ENCODE measurements at regions not wholly inside any gene's neighbourhood (a gene's known extent, or its start where the extent isn't known, plus 50 kb on each side); places are given as distances from the start of the nearest gene placed in this dataset.
"Not testable (repeated sequence)": the region's sequence is repeated elsewhere in the genome, so short reads cannot be mapped to it uniquely, and the experiment has no call there.

- DNase-seq (ENCODE audit: low spot score), result no peak
Observed at GRCh38 chr11:134978388-134979088, 566.5 kb upstream of the B3GAT1 start.

GRCh38 chr11:134976551-134976950 is 564.5 kb upstream of the B3GAT1 start:
- no peak for DNase-seq (ENCODE audit: low spot score)

GRCh38 chr11:134975866-134976376 is 563.9 kb upstream of the B3GAT1 start:
- DNase-seq (ENCODE audit: low spot score), result no peak

GRCh38 chr11:134973801-134974200 is 561.8 kb upstream of the B3GAT1 start:
- no peak for DNase-seq (ENCODE audit: low spot score)

GRCh38 chr11:134971381-134971780 is 559.3 kb upstream of the B3GAT1 start:
- no peak for DNase-seq (ENCODE audit: low spot score)

GRCh38 chr11:134967746-134968145 is 555.7 kb upstream of the B3GAT1 start:
- DNase-seq (ENCODE audit: low spot score), result no peak

GRCh38 chr11:134961386-134961785 is 549.3 kb upstream of the B3GAT1 start:
- not testable (repeated sequence) for DNase-seq (ENCODE audit: low spot score)

- no peak for DNase-seq (ENCODE audit: low spot score)
Observed at GRCh38 chr11:134958870-134959269, 546.8 kb upstream of the B3GAT1 start.

- no peak for DNase-seq (ENCODE audit: low spot score)
Observed at GRCh38 chr11:134958336-134958640, 546.2 kb upstream of the B3GAT1 start.

GRCh38 chr11:134957540-134958335 is 545.7 kb upstream of the B3GAT1 start:
- DNase-seq (ENCODE audit: low spot score), result no peak

- DNase-seq (ENCODE audit: low spot score), result no peak
Observed at GRCh38 chr11:134956450-134957210, 544.6 kb upstream of the B3GAT1 start.

- not testable (repeated sequence) for DNase-seq (ENCODE audit: low spot score)
Observed at GRCh38 chr11:134955970-134956369, 543.9 kb upstream of the B3GAT1 start.

GRCh38 chr11:134955281-134955680 is 543.2 kb upstream of the B3GAT1 start:
- no peak for DNase-seq (ENCODE audit: low spot score)

GRCh38 chr11:134954456-134954855 is 542.4 kb upstream of the B3GAT1 start:
- DNase-seq (ENCODE audit: low spot score), result not testable (repeated sequence)

GRCh38 chr11:134953417-134953970 is 541.5 kb upstream of the B3GAT1 start:
- DNase-seq (ENCODE audit: low spot score), result not testable (repeated sequence)

GRCh38 chr11:134951305-134951700 is 539.3 kb upstream of the B3GAT1 start:
- peak; percentile 34 for DNase-seq (ENCODE audit: low spot score)

GRCh38 chr11:134950692-134951304 is 538.8 kb upstream of the B3GAT1 start:
- no peak for DNase-seq (ENCODE audit: low spot score)

GRCh38 chr11:134949121-134950090 is 537.4 kb upstream of the B3GAT1 start:
- DNase-seq (ENCODE audit: low spot score), result no peak

- DNase-seq (ENCODE audit: low spot score), result no peak
Observed at GRCh38 chr11:134947556-134947955, 535.5 kb upstream of the B3GAT1 start.

GRCh38 chr11:134945993-134946392 is 534.0 kb upstream of the B3GAT1 start:
- no peak for DNase-seq (ENCODE audit: low spot score)

GRCh38 chr11:134944986-134945385 is 532.9 kb upstream of the B3GAT1 start:
- DNase-seq (ENCODE audit: low spot score), result no peak

All from putamen (tissue), 1 donor.